GM12892 (cell line): ENCODE measurements at regions not wholly inside any gene's neighbourhood (a gene's known extent, or its start where the extent isn't known, plus 50 kb on each side); places are given as distances from the start of the nearest gene placed in this dataset.

Source experiments
- POLR2A ChIP-seq: IDR thresholded peaks from 2 replicates; pipeline ENCODE4 v1.6.1; 2011; ENCODE audit warnings: low read depth, low read length, control low read depth
- TAF1 ChIP-seq: IDR thresholded peaks from 2 replicates; pipeline ENCODE4 v1.6.1; 2011; ENCODE audit warnings: low read depth, mild to moderate bottlenecking, control low read depth, low read length, borderline replicate concordance

DNA sequence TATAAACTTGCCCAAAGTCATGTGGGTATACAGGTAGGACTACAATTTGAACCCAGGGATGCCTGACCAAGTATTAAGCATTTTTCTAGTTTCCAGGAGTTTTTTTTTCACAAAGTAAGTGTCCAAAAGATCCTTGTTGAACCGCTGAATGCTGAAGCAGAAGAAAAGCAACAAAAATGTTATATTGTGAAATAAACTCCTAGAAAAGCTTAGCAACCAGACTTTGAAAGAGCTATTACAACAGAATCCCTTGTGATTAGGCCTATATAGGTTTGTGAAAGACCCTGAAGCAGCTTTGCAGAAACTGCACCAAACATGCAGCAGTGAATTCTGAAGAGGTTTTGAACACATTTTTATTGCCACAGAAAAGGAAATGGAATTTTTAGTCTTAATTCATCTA lies 236.8 kb downstream of the TUSC7 start:
- TF ChIP-seq POLR2A (no peak), TAF1 (no peak)
